ENCODE measurements at regions not wholly inside any gene's neighbourhood (a gene's known extent, or its start where the extent isn't known, plus 50 kb on each side); places are given as distances from the start of the nearest gene placed in this dataset.

DNA sequence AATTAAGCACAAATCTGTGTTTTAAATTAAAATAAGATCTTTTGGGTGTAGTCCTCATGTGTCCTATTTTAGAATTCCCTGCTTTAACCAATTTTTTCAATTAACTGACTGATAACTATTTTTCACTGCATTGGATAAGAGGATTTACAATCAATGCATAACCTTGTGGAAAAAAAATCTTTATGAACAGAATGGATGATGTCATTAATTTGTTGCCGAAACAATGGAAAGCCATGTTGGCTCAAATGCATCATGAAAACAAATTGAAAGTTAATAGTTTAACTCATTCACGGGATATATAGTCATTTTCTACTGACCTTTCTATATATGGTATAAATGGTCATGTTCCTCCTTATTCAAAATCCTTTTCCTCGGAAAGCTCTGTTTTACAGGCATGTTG, 82.3 kb downstream of the PRLHR start:
- TF ChIP-seq EP300 (IDR thresholded peaks at IDR 0.05; ENCODE audit: borderline replicate concordance) (no peak), TAF1 (IDR thresholded peaks at IDR 0.05; ENCODE audit: low read depth) (no peak), TEAD4 (IDR thresholded peaks at IDR 0.05) (no peak), TCF12 (IDR thresholded peaks at IDR 0.05; ENCODE audit: low read depth) (no peak)
- TF ChIP-seq, protein P1, sequence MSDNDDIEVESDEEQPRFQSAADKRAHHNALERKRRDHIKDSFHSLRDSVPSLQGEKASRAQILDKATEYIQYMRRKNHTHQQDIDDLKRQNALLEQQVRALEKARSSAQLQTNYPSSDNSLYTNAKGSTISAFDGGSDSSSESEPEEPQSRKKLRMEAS (IDR thresholded peaks at IDR 0.05), result no peak
- TF ChIP-seq, protein P2, sequence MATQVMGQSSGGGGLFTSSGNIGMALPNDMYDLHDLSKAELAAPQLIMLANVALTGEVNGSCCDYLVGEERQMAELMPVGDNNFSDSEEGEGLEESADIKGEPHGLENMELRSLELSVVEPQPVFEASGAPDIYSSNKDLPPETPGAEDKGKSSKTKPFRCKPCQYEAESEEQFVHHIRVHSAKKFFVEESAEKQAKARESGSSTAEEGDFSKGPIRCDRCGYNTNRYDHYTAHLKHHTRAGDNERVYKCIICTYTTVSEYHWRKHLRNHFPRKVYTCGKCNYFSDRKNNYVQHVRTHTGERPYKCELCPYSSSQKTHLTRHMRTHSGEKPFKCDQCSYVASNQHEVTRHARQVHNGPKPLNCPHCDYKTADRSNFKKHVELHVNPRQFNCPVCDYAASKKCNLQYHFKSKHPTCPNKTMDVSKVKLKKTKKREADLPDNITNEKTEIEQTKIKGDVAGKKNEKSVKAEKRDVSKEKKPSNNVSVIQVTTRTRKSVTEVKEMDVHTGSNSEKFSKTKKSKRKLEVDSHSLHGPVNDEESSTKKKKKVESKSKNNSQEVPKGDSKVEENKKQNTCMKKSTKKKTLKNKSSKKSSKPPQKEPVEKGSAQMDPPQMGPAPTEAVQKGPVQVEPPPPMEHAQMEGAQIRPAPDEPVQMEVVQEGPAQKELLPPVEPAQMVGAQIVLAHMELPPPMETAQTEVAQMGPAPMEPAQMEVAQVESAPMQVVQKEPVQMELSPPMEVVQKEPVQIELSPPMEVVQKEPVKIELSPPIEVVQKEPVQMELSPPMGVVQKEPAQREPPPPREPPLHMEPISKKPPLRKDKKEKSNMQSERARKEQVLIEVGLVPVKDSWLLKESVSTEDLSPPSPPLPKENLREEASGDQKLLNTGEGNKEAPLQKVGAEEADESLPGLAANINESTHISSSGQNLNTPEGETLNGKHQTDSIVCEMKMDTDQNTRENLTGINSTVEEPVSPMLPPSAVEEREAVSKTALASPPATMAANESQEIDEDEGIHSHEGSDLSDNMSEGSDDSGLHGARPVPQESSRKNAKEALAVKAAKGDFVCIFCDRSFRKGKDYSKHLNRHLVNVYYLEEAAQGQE (IDR thresholded peaks at IDR 0.05; ENCODE audit: low read depth), result no peak
